ENCODE measurements at regions not wholly inside any gene's neighbourhood (a gene's known extent, or its start where the extent isn't known, plus 50 kb on each side); places are given as distances from the start of the nearest gene placed in this dataset.

DNA sequence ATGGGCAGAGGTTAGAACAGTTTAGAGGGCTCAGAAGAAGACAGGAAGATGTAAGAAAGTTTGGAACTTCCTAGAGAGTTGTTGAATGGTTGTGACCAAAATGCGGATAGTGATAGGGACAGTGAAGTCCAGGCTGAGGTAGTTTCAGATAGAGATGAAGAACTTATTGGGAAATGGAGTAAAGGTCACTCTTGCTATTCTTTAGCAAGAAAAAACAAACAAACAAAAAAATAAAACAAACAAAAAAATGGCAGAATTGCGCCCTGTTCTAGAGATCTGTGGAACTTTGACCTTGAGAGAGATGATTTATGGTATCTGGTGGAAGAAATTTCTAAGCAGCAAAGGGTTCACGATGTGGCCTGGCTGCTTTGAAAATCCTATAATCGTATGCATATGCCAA is 185.1 kb upstream of the SFRP2 start:
- Histone ChIP-seq H3K36me3 (ENCODE audit: control insufficient read depth in 2 of 2, insufficient read depth in 2 of 2, low read length in 1 of 2) (no peaks in the 10 kb centered on the region), H3K4me3 (ENCODE audit: low read depth in 1 of 2, low read length in 2 of 2) (no peak overlapping the region), H3K4me1 (ENCODE audit: control insufficient read depth in 2 of 2, insufficient read depth in 2 of 2, low read length in 1 of 2) (no peaks in the 10 kb centered on the region), H3K27ac (ENCODE audit: low read depth in 2 of 2, low read length in 1 of 2) (no peak overlapping the region), H3K27me3 (ENCODE audit: control insufficient read depth in 1 of 2, insufficient read depth in 2 of 2, low read length in 2 of 2) (no peaks in the 10 kb centered on the region), H3K9me3 (ENCODE audit: control insufficient read depth in 2 of 2, insufficient read depth in 1 of 2, low read depth in 1 of 2, low read length in 1 of 2) (peaks cover 0 to 5% of the 10 kb centered on the region in 2 donors)
- 54 to 60% methylated on average over 4 of the region's 4 CpGs for WGBS, 2 donors

DNA sequence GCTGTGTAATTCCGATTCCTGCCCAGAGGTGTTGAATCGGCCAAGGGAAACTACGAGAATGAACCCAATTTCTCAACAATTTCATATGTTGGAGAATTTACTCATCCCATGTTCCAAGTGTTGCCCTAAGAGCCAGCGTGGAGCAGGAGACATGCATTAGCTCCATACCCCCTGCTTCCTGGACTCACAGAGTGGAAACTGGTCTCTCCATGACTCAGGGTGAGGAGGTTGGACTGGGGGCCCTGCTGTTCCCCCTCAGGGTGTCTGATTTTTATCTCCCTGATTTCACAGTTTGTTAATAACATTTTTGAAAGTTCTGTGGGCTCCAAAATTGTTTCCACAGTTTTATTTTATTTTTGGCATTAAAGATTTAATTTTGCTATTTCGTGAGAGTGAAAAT is 183.0 kb upstream of the SFRP2 start:
- Histone ChIP-seq H3K4me1 (ENCODE audit: control insufficient read depth in 2 of 2, insufficient read depth in 2 of 2, low read length in 1 of 2) (no peaks in the 10 kb centered on the region), H3K9me3 (ENCODE audit: control insufficient read depth in 2 of 2, insufficient read depth in 1 of 2, low read depth in 1 of 2, low read length in 1 of 2) (peaks cover 0 to 5% of the 10 kb centered on the region in 2 donors), H3K27ac (ENCODE audit: low read depth in 2 of 2, low read length in 1 of 2) (no peak overlapping the region), H3K27me3 (ENCODE audit: control insufficient read depth in 1 of 2, insufficient read depth in 2 of 2, low read length in 2 of 2) (no peaks in the 10 kb centered on the region), H3K4me3 (ENCODE audit: low read depth in 1 of 2, low read length in 2 of 2) (no peak overlapping the region), H3K36me3 (ENCODE audit: control insufficient read depth in 2 of 2, insufficient read depth in 2 of 2, low read length in 1 of 2) (no peaks in the 10 kb centered on the region)
- 87 to 88% methylated on average over 5 of the region's 5 CpGs for WGBS, 2 donors

DNA sequence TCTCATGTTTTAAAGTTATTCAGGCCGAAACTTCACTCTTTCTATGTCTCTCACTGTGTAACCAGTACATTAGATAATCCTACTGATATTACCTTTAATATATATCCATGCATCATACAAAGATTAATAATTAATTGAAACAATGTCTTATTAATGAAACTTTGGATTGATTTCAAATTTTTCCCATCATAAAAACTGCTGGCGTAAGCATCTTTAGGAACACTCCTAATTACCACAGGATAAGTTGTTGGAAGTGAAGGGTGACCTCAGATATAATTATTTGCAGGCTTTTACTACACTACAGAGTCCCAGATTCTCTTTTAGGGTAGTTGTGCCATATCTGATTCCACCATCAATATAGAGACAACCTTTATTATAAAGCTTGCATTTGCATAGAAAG is 181.3 kb upstream of the SFRP2 start:
- H3K9me3 ChIP-seq (ENCODE audit: control insufficient read depth in 2 of 2, insufficient read depth in 1 of 2, low read depth in 1 of 2, low read length in 1 of 2): peaks cover 0 to 5% of the 10 kb centered on the region in 2 donors
- no peak overlapping the region for H3K27ac ChIP-seq (ENCODE audit: low read depth in 2 of 2, low read length in 1 of 2)
- H3K27me3 ChIP-seq (ENCODE audit: control insufficient read depth in 1 of 2, insufficient read depth in 2 of 2, low read length in 2 of 2): no peaks in the 10 kb centered on the region
- 90 to 94% methylated on average over 2 of the region's 2 CpGs for WGBS, 2 donors
- no peaks in the 10 kb centered on the region for H3K4me1 ChIP-seq (ENCODE audit: control insufficient read depth in 2 of 2, insufficient read depth in 2 of 2, low read length in 1 of 2)
- no peak overlapping the region for H3K4me3 ChIP-seq (ENCODE audit: low read depth in 1 of 2, low read length in 2 of 2)
- H3K36me3 ChIP-seq (ENCODE audit: control insufficient read depth in 2 of 2, insufficient read depth in 2 of 2, low read length in 1 of 2): no peaks in the 10 kb centered on the region

DNA sequence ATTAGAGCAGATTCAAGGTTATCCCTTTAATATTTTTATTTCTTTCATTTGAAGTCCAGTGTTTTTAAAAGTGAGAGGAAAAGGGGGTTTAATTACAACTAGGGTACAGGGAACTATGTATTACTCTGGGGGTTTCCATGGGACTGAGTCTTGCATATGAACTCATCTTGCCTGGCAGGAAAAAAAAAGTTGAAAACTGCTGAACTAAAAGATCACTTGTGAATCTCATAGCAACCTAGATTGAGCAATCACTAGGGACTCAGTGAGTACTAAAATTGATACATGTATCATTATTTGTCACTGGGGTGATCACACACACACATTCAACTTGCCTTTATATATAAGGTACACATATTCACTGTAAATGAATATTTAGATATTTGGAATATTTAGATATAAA is 180.7 kb upstream of the SFRP2 start:
- no peaks in the 10 kb centered on the region for H3K36me3 ChIP-seq (ENCODE audit: control insufficient read depth in 2 of 2, insufficient read depth in 2 of 2, low read length in 1 of 2)
- H3K27ac ChIP-seq (ENCODE audit: low read depth in 2 of 2, low read length in 1 of 2): no peak overlapping the region
- peaks cover 0 to 3% of the 10 kb centered on the region in 2 donors for H3K27me3 ChIP-seq (ENCODE audit: control insufficient read depth in 1 of 2, insufficient read depth in 2 of 2, low read length in 2 of 2)
- H3K9me3 ChIP-seq (ENCODE audit: control insufficient read depth in 2 of 2, insufficient read depth in 1 of 2, low read depth in 1 of 2, low read length in 1 of 2): peaks cover 0 to 2% of the 10 kb centered on the region in 2 donors
- H3K4me1 ChIP-seq (ENCODE audit: control insufficient read depth in 2 of 2, insufficient read depth in 2 of 2, low read length in 1 of 2): no peaks in the 10 kb centered on the region
- H3K4me3 ChIP-seq (ENCODE audit: low read depth in 1 of 2, low read length in 2 of 2): no peak overlapping the region

DNA sequence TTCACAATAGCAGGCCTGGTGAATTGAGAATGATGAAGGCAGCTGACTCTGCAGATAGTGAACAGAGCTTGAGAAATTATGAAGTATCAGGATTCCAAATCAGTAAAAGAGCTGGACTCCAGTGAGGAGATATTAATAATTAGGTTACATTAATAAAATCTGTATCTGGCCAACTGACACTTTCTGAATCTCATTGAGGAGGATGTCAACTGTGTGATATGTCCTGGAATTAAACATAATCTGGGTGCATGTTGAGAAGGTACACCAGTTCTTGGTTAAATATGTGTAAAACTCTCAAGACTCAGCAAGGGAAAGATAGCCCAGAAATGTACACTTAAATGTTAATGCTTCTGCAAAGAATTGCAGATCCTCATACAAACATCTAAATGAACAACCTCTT is 177.8 kb upstream of the SFRP2 start:
- Histone ChIP-seq H3K27ac (ENCODE audit: low read depth in 2 of 2, low read length in 1 of 2) (no peak overlapping the region), H3K9me3 (ENCODE audit: control insufficient read depth in 2 of 2, insufficient read depth in 1 of 2, low read depth in 1 of 2, low read length in 1 of 2) (no peaks in the 10 kb centered on the region), H3K36me3 (ENCODE audit: control insufficient read depth in 2 of 2, insufficient read depth in 2 of 2, low read length in 1 of 2) (no peaks in the 10 kb centered on the region), H3K4me3 (ENCODE audit: low read depth in 1 of 2, low read length in 2 of 2) (no peak overlapping the region), H3K27me3 (ENCODE audit: control insufficient read depth in 1 of 2, insufficient read depth in 2 of 2, low read length in 2 of 2) (peaks cover 0 to 5% of the 10 kb centered on the region in 2 donors), H3K4me1 (ENCODE audit: control insufficient read depth in 2 of 2, insufficient read depth in 2 of 2, low read length in 1 of 2) (no peaks in the 10 kb centered on the region)

DNA sequence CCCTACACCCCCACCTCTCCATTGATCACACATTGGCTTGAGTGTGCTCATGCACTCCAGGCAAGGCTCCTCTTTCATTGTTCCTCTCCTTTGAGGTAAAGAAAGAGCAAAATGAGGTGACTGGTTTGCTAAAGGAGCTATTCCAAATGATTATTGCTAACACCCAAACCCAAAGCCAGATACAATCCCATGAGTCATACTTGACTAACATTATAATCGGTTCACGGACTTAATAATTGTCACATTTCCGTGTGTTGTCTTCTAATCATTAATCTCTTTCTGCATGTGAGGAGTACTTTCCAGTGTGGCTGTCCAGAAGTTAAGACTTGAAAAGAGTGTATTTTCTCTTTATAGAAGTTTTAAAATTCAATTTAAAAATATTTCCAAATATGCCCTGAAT is 174.3 kb upstream of the SFRP2 start:
- 38% methylated on average over 3 of the region's 3 CpGs for WGBS, 2 donors
- Histone ChIP-seq H3K27ac (ENCODE audit: low read depth in 2 of 2, low read length in 1 of 2) (no peak overlapping the region), H3K27me3 (ENCODE audit: control insufficient read depth in 1 of 2, insufficient read depth in 2 of 2, low read length in 2 of 2) (peaks cover 0 to 5% of the 10 kb centered on the region in 2 donors)

DNA sequence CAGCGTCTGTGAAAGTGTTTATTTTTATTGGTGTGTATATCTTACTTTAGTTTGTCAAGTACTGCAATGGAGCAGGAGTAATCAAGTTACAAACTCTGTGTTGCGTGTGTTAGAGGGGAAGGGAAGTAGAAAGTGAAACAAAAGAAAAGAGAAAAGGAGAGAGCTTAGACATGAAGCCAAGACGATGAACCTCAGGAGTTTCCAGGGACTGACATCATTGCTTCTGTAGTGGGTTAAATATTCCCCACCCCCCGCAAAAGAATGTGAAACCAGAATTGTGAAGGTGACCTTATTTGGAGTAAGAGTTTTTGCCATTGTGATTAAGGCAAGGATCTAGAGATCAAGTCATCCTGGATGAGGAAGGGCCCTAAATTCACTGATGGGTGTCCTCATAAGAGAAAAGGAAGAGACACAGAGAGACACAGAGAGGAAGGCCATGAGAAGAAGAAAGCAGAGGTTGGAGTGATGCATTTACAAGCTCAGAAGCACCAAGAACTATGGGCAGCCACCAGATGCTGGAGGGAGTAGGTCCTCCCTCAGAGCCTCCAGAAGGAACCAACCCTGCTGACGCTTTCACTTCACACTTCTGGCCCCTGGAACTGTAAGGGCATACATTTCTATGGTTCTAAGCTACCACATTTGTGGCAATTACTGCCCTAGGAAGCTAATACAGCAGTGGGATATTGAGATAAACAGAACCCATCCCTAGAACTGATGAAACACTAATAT is 173.6 kb upstream of the SFRP2 start:
- H3K27me3 ChIP-seq (ENCODE audit: control insufficient read depth in 1 of 2, insufficient read depth in 2 of 2, low read length in 2 of 2): peaks cover 0 to 5% of the 10 kb centered on the region in 2 donors
- no peaks in the 10 kb centered on the region for H3K4me1 ChIP-seq (ENCODE audit: control insufficient read depth in 2 of 2, insufficient read depth in 2 of 2, low read length in 1 of 2)
- WGBS, 2 donors: 82 to 86% methylated on average over 5 of the region's 5 CpGs
- no peaks in the 10 kb centered on the region for H3K9me3 ChIP-seq (ENCODE audit: control insufficient read depth in 2 of 2, insufficient read depth in 1 of 2, low read depth in 1 of 2, low read length in 1 of 2)
- no peaks in the 10 kb centered on the region for H3K36me3 ChIP-seq (ENCODE audit: control insufficient read depth in 2 of 2, insufficient read depth in 2 of 2, low read length in 1 of 2)
- H3K4me3 ChIP-seq (ENCODE audit: low read depth in 1 of 2, low read length in 2 of 2): no peak overlapping the region
- no peak overlapping the region for H3K27ac ChIP-seq (ENCODE audit: low read depth in 2 of 2, low read length in 1 of 2)

More for the DNA sequence above, 174.3 kb upstream of the SFRP2 start:
- Histone ChIP-seq H3K4me3 (ENCODE audit: low read depth in 1 of 2, low read length in 2 of 2) (no peak overlapping the region), H3K36me3 (ENCODE audit: control insufficient read depth in 2 of 2, insufficient read depth in 2 of 2, low read length in 1 of 2) (no peaks in the 10 kb centered on the region), H3K4me1 (ENCODE audit: control insufficient read depth in 2 of 2, insufficient read depth in 2 of 2, low read length in 1 of 2) (no peaks in the 10 kb centered on the region), H3K9me3 (ENCODE audit: control insufficient read depth in 2 of 2, insufficient read depth in 1 of 2, low read depth in 1 of 2, low read length in 1 of 2) (no peaks in the 10 kb centered on the region)

DNA sequence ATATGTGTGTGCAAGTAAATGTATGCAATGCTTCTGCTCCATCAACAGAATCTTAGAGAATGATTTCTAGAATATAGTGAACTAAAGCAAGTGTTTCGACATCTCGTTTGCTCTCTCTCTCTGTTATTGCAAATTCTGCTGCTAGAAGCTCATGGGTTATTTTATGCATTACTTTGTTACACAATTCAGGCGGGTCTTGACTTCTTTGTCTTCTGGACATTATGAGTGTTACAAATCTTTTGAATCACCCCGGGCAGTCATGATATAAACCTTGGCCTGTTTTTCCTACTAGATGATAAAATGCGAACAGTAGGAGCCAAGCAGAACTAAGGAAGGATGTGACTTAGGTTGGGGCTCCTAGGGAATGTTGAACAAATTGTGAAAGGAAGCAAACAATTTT is 166.4 kb upstream of the SFRP2 start:
- 81 to 85% methylated on average over 5 of the region's 5 CpGs for WGBS, 2 donors
- Histone ChIP-seq H3K4me3 (ENCODE audit: low read depth in 1 of 2, low read length in 2 of 2) (no peak overlapping the region), H3K36me3 (ENCODE audit: control insufficient read depth in 2 of 2, insufficient read depth in 2 of 2, low read length in 1 of 2) (no peaks in the 10 kb centered on the region), H3K27ac (ENCODE audit: low read depth in 2 of 2, low read length in 1 of 2) (no peak overlapping the region), H3K27me3 (ENCODE audit: control insufficient read depth in 1 of 2, insufficient read depth in 2 of 2, low read length in 2 of 2) (no peaks in the 10 kb centered on the region), H3K4me1 (ENCODE audit: control insufficient read depth in 2 of 2, insufficient read depth in 2 of 2, low read length in 1 of 2) (no peaks in the 10 kb centered on the region), H3K9me3 (ENCODE audit: control insufficient read depth in 2 of 2, insufficient read depth in 1 of 2, low read depth in 1 of 2, low read length in 1 of 2) (no peaks in the 10 kb centered on the region)

DNA sequence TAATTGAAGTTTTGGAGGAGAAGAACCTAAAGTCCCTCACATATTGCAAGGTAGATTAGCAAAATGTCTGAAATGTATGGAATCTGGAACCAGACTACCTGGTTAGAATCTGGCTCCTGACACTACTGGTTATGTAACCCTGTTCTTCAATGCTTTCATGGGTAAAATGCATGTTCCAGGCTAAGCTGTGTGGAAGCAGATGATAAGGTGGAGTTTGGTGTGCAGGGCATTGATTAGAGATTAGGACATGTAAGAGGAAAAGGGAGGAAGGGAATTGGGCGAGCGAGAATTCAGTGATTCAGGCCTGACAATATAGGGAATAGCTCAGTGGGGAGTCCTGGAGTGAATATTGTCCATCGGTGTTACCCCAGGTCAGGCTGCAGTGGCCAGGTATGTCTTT is 165.8 kb upstream of the SFRP2 start:
- Histone ChIP-seq H3K27ac (ENCODE audit: low read depth in 2 of 2, low read length in 1 of 2) (no peak overlapping the region), H3K9me3 (ENCODE audit: control insufficient read depth in 2 of 2, insufficient read depth in 1 of 2, low read depth in 1 of 2, low read length in 1 of 2) (no peaks in the 10 kb centered on the region), H3K4me3 (ENCODE audit: low read depth in 1 of 2, low read length in 2 of 2) (no peak overlapping the region), H3K36me3 (ENCODE audit: control insufficient read depth in 2 of 2, insufficient read depth in 2 of 2, low read length in 1 of 2) (no peaks in the 10 kb centered on the region), H3K4me1 (ENCODE audit: control insufficient read depth in 2 of 2, insufficient read depth in 2 of 2, low read length in 1 of 2) (no peaks in the 10 kb centered on the region), H3K27me3 (ENCODE audit: control insufficient read depth in 1 of 2, insufficient read depth in 2 of 2, low read length in 2 of 2) (no peaks in the 10 kb centered on the region)
- 89 to 92% methylated on average over 3 of the region's 3 CpGs for WGBS, 2 donors
